A549 (cell line): ENCODE measurements at regions not wholly inside any gene's neighbourhood (a gene's known extent, or its start where the extent isn't known, plus 50 kb on each side); places are given as distances from the start of the nearest gene placed in this dataset.

Experiments
- ATAC-seq, 2 experiments: fragments of 200-7000 bp in 1 of 2; fragments of >200 bp in 1 of 2; cut with Nextera tagmentation in 1 of 2; cut with Tn5 transposase in 1 of 2; 3 replicates each; pipeline versions ENCODE4 v1.8.0 to v1.9.1; 2018 to 2020; ENCODE audit warnings: mild to moderate bottlenecking in 1 of 2, moderate library complexity in 1 of 2
- CTCF ChIA-PET: fragments of 300-600 bp; sonication (Branson Sonifier 250); formaldehyde crosslinking; extraction: SDS; loops from one replicate; lab custom pipeline; 2021; ENCODE audit warnings: antibody characterized with exemption, inconsistent platforms; lab: Yijun Ruan, JAX
- POLR2A ChIA-PET: fragments of 350-600 bp; formaldehyde crosslinking; extraction: SDS; loops from one replicate; lab custom pipeline; 2021; ENCODE audit warnings: antibody characterized with exemption, inconsistent platforms; lab: Yijun Ruan, JAX
- DNase-seq, 2 experiments: peaks; one replicate each; pipeline versions ENCODE4 v3.0.0 to v3.0.0-alpha.2; 2011 to 2016; ENCODE audit warnings: low read depth in 1 of 2, low spot score in 1 of 2
- FAIRE-seq: peaks from 2 replicates; lab custom pipeline; 2011; peaks lifted over from hg19 to GRCh38; lab: Jason Lieb, UNC
- H3K27ac ChIP-seq, 2 experiments: fragments of >200 bp; sonication (Bioruptor Twin); formaldehyde crosslinking; 3 replicates each; pipeline ENCODE4 v1.5.1; 2016 to 2017
- H3K4me1 ChIP-seq: fragments of >200 bp; sonication (Bioruptor Twin); formaldehyde crosslinking; 3 replicates; pipeline ENCODE4 v1.6.1; 2016
- H3K4me2 ChIP-seq: fragments of >200 bp; sonication (Bioruptor Twin); formaldehyde crosslinking; 3 replicates; pipeline ENCODE4 v1.6.1; 2016
- H3K4me3 ChIP-seq: fragments of >200 bp; sonication (Bioruptor Twin); formaldehyde crosslinking; 3 replicates; pipeline ENCODE4 v1.5.1; 2016
- H3K9me3 ChIP-seq: fragments of >200 bp; sonication (Bioruptor Twin); formaldehyde crosslinking; 3 replicates; pipeline ENCODE4 v1.6.1; 2016
- BCL3 ChIP-seq: fragments of >200 bp; sonication (Bioruptor Twin); formaldehyde crosslinking; IDR thresholded peaks from 3 replicates; pipeline ENCODE4 v1.6.1; 2016
- CBX2 ChIP-seq: fragments of 200-600 bp; sonication (generic); IDR thresholded peaks from 2 replicates; pipeline ENCODE4 v1.6.1; 2016; ENCODE audit warnings: low read depth, mild to moderate bottlenecking, borderline replicate concordance
- CBX8 ChIP-seq: fragments of 200-600 bp; sonication (generic); IDR thresholded peaks from 2 replicates; pipeline ENCODE4 v1.6.1; 2016
- CEBPB ChIP-seq, 2 experiments: fragments of >200 bp in 1 of 2; sonication (Bioruptor Twin) in 1 of 2; formaldehyde crosslinking in 1 of 2; IDR thresholded peaks; 2 replicates each; pipeline ENCODE4 v1.6.1; 2012 to 2016
- CHD4 ChIP-seq: fragments of 200-600 bp; sonication (generic); IDR thresholded peaks from 2 replicates; pipeline ENCODE4 v1.6.1; 2016; ENCODE audit warnings: antibody characterized with exemption, mild to moderate bottlenecking, borderline replicate concordance
- E2F6 ChIP-seq: IDR thresholded peaks from 2 replicates; pipeline ENCODE4 v1.6.1; 2012; ENCODE audit warnings: low read depth, borderline replicate concordance
- EHF ChIP-seq: fragments of 250-450 bp; sonication (Bioruptor Pico); IDR thresholded peaks from 2 replicates; pipeline ENCODE4 v1.5.0; 2020; ENCODE audit warnings: mild to moderate bottlenecking
- ELK1 ChIP-seq: fragments of 150-350 bp; IDR thresholded peaks from 2 replicates; pipeline ENCODE4 v1.6.1; 2014; ENCODE audit warnings: low read depth, mild to moderate bottlenecking, low read length
- EP300 ChIP-seq, 2 experiments: fragments of >200 bp; sonication (Bioruptor Twin); formaldehyde crosslinking; IDR thresholded peaks; 2 replicates in 1 of 2; 3 replicates in 1 of 2; pipeline ENCODE4 v1.6.1; 2016 to 2017
- GATA3 ChIP-seq: IDR thresholded peaks from 2 replicates; pipeline ENCODE4 v1.6.1; 2012; ENCODE audit warnings: borderline replicate concordance
- HMGXB4 ChIP-seq: fragments of 250-450 bp; sonication (Bioruptor Pico); IDR thresholded peaks from 2 replicates; pipeline ENCODE4 v1.5.0; 2021; ENCODE audit warnings: mild to moderate bottlenecking, moderate library complexity, borderline replicate concordance
- HOXA7 ChIP-seq: fragments of 250-450 bp; sonication (Bioruptor Pico); IDR thresholded peaks from 2 replicates; pipeline ENCODE4 v1.5.0; 2020; ENCODE audit warnings: mild to moderate bottlenecking, moderate library complexity
- HOXB5 ChIP-seq: fragments of 250-450 bp; sonication (Bioruptor Pico); IDR thresholded peaks from 2 replicates; pipeline ENCODE4 v1.5.0; 2020; ENCODE audit warnings: mild to moderate bottlenecking, moderate library complexity
- JUNB ChIP-seq: fragments of >200 bp; sonication (Bioruptor Twin); formaldehyde crosslinking; IDR thresholded peaks from 2 replicates; pipeline ENCODE4 v1.6.1; 2016
- MAX ChIP-seq: IDR thresholded peaks from 2 replicates; pipeline ENCODE4 v1.6.1; 2012
- MAZ ChIP-seq: fragments of 150-350 bp; IDR thresholded peaks from 2 replicates; pipeline ENCODE4 v1.6.1; 2014; ENCODE audit warnings: antibody characterized with exemption, low read depth, low read length, borderline replicate concordance
- MYC ChIP-seq: IDR thresholded peaks from 2 replicates; pipeline ENCODE4 v1.6.1; 2012; ENCODE audit warnings: mild to moderate bottlenecking, inconsistent platforms, low read length, improper control_type of control experiment, borderline replicate concordance
- NPAS2 ChIP-seq: fragments of 250-450 bp; sonication (Bioruptor Pico); IDR thresholded peaks from 2 replicates; pipeline ENCODE4 v1.8.0; 2022; ENCODE audit warnings: mild to moderate bottlenecking, moderate library complexity, borderline replicate concordance
- PBX3 ChIP-seq: IDR thresholded peaks from 2 replicates; pipeline ENCODE4 v1.6.1; 2012
- REST ChIP-seq: fragments of 200-600 bp; sonication (generic); IDR thresholded peaks from 2 replicates; pipeline ENCODE4 v1.6.1; 2016; ENCODE audit warnings: antibody characterized with exemption, mild to moderate bottlenecking, moderate library complexity
- RNF2 ChIP-seq: fragments of 200-600 bp; sonication (generic); IDR thresholded peaks from 2 replicates; pipeline ENCODE4 v1.6.1; 2016; ENCODE audit warnings: low read depth, mild to moderate bottlenecking, antibody characterized with exemption, moderate library complexity, borderline replicate concordance
- SREBF2 ChIP-seq: fragments of 450-650 bp; IDR thresholded peaks from 2 replicates; pipeline ENCODE4 v1.6.1; 2014; ENCODE audit warnings: mild to moderate bottlenecking, moderate library complexity
- USF2 ChIP-seq: fragments of 450-650 bp; IDR thresholded peaks from 2 replicates; pipeline ENCODE4 v1.6.1; 2014; ENCODE audit warnings: antibody characterized with exemption
- ZFP36 ChIP-seq: fragments of 450-650 bp; IDR thresholded peaks from 2 replicates; pipeline ENCODE4 v1.6.1; 2014; ENCODE audit warnings: borderline replicate concordance; ENCODE audit not compliant: partially characterized antibody
- WGBS: methylation state at CpG from one replicate; pipeline ENCODE4 v1.1.6; 2017; ENCODE audit errors: missing lambda C conversion rate; 5-methylcytosine and 5-hydroxymethylcytosine counted together

GRCh38 chr17:13996276-13996675 is 73.0 kb upstream of the COX10 start:
- ATAC-seq: no peak
- H3K4me1 ChIP-seq: no peaks in the 10 kb centered on the region
- no peak overlapping the region for H3K4me3 ChIP-seq
- no peak for DNase-seq
- no peak overlapping the region for H3K27ac ChIP-seq
- WGBS: 60% methylated on average over 7 of the region's 7 CpGs
- TF ChIP-seq CEBPB (IDR thresholded peaks at IDR 0.05) (no peak), CBX2 (no peak), CHD4 (no peak), SREBF2 (no peak), HOXA7 (no peak), ZFP36 (no peak), BCL3 (no peak), HOXB5 (CRISPR knock-in tag) (no peak), MAX (no peak), ELK1 (no peak), USF2 (no peak), MYC (no peak), E2F6 (no peak), NPAS2 (CRISPR knock-in tag) (no peak)
- TF ChIP-seq, all 56 proteins: peak for 0
- no peak for FAIRE-seq
- POLR2A ChIA-PET: no interaction called here
- no peak overlapping the region for H3K4me2 ChIP-seq
- H3K9me3 ChIP-seq: no peaks in the 10 kb centered on the region
- CTCF ChIA-PET: no interaction called here

- ChIA-PET CTCF (interaction anchor here (1.0 to 2.0 kb wide), 2 partner anchors 9 to 14 kb away, joined by 3 to 4 read pairs; no protein-coding TSS in a partner anchor), POLR2A (no interaction called here)
- no peak overlapping the region for H3K4me3 ChIP-seq
- H3K27ac ChIP-seq: no peak overlapping the region
- WGBS: 62% methylated on average over 3 of the region's 3 CpGs
- ATAC-seq (no peak), FAIRE-seq (no peak), DNase-seq (no peak)
- H3K9me3 ChIP-seq: no peaks in the 10 kb centered on the region
- no peaks in the 10 kb centered on the region for H3K4me1 ChIP-seq
- H3K4me2 ChIP-seq: no peak overlapping the region
- TF ChIP-seq BCL3 (no peak), EHF (CRISPR knock-in tag) (no peak), NPAS2 (CRISPR knock-in tag) (no peak), RNF2 (no peak), CBX8 (no peak), ELK1 (no peak), HMGXB4 (CRISPR knock-in tag) (no peak), PBX3 (no peak), GATA3 (no peak), MAZ (no peak), ZFP36 (no peak), EP300 (IDR thresholded peaks at IDR 0.05) (no peak), REST (no peak), JUNB (no peak)
These were observed 72.6 kb upstream of the COX10 start for GRCh38 chr17:13996748-13997147.
